Sigmoid colon (tissue), 6 donors: ENCODE measurements at regions not wholly inside any gene's neighbourhood (a gene's known extent, or its start where the extent isn't known, plus 50 kb on each side); places are given as distances from the start of the nearest gene placed in this dataset.

Source experiments
- DNase-seq: peaks from one replicate; pipeline ENCODE4 v3.0.0-alpha.2; 2019
- H3K27ac ChIP-seq, 4 donors: fragments of 200-600 bp; sonication (generic); one replicate each; pipeline ENCODE4 v1.5.1; 2016 to 2019; ENCODE audit warnings: mild to moderate bottlenecking in 1 of 4
- H3K27me3 ChIP-seq, 3 donors: fragments of 200-600 bp; sonication (generic); one replicate each; pipeline ENCODE4 v1.5.1; 2019; ENCODE audit warnings: mild to moderate bottlenecking in 1 of 3
- H3K36me3 ChIP-seq, 4 donors: fragments of 200-600 bp; sonication (generic); one replicate each; pipeline ENCODE4 v1.5.1; 2016 to 2019
- H3K4me1 ChIP-seq, 4 donors: fragments of 200-600 bp; sonication (generic); one replicate each; pipeline ENCODE4 v1.5.1; 2017 to 2019
- H3K4me3 ChIP-seq, 4 donors: fragments of 200-600 bp; sonication (generic); one replicate each; pipeline ENCODE4 v1.5.1; 2017 to 2019; ENCODE audit warnings: mild to moderate bottlenecking in 2 of 4, moderate library complexity in 1 of 4
- H3K9me3 ChIP-seq, 4 donors: fragments of 200-600 bp in 3 of 4; sonication (generic) in 3 of 4; one replicate each; pipeline versions ENCODE4 v1.5.1 to v1.6.1; 2013 to 2019
- CTCF ChIP-seq, 4 experiments: fragments of 450-650 bp in 3 of 4; fragments of 200-600 bp in 1 of 4; IDR thresholded peaks; one replicate each; pipeline ENCODE4 v1.5.1; 2016 to 2019; ENCODE audit warnings: antibody characterized with exemption in 4 of 4, mild to moderate bottlenecking in 3 of 4, moderate library complexity in 2 of 4
- EP300 ChIP-seq, 4 donors: sonication (generic); formaldehyde crosslinking; IDR thresholded peaks; one replicate each; pipeline ENCODE4 v1.6.1; 2017; ENCODE audit warnings: antibody characterized with exemption in 4 of 4
- POLR2A ChIP-seq, 2 donors: fragments of 450-650 bp; IDR thresholded peaks; one replicate each; pipeline ENCODE4 v1.6.1; 2016; ENCODE audit warnings: antibody characterized with exemption in 2 of 2, mild to moderate bottlenecking in 2 of 2, moderate library complexity in 2 of 2
- POLR2AphosphoS5 ChIP-seq, 4 donors: sonication (generic); formaldehyde crosslinking; IDR thresholded peaks; one replicate each; pipeline ENCODE4 v1.6.1; 2017; ENCODE audit warnings: antibody characterized with exemption in 4 of 4
- WGBS, 2 donors: extraction: QIAGEN DNeasy Blood & Tissue Kit; methylation state at CpG; one replicate each; pipeline ENCODE4 v1.1.7; 2013; 5-methylcytosine and 5-hydroxymethylcytosine counted together
- intact Hi-C: fragments of 100-400 bp; cut with DNase I; formaldehyde crosslinking; loops from one replicate; pipeline ENCODE4 v1.15.1; 2023
- donor health status: healthy with polysubstance abuse.
- donor health status: healthy.

- no peak for TF ChIP-seq EP300 (IDR thresholded peaks at IDR 0.05)
- no peak for TF ChIP-seq POLR2A (IDR thresholded peaks at IDR 0.05)
- TF ChIP-seq POLR2AphosphoS5 (IDR thresholded peaks at IDR 0.05), result no peak
- no peak for TF ChIP-seq CTCF (IDR thresholded peaks at IDR 0.05)
- DNase-seq, result no peak
- no peaks in the 10 kb centered on the region for H3K4me1 ChIP-seq
- WGBS, 2 donors, result 85 to 87% methylated on average over 6 of the region's 6 CpGs
- intact Hi-C loops, result no loop called here
- H3K9me3 ChIP-seq, result no peaks in the 10 kb centered on the region
- no peak overlapping the region for H3K27ac ChIP-seq
- no peak overlapping the region for H3K4me3 ChIP-seq
- H3K36me3 ChIP-seq, result no peaks in the 10 kb centered on the region
- peaks cover 0 to 6% (median 0%) of the 10 kb centered on the region in 3 donors for H3K27me3 ChIP-seq
Measured at GRCh38 chr2:45067859-45068570, 58.8 kb upstream of the SIX2 start.
